Spinal cord (tissue), 9 donors: ENCODE measurements at regions not wholly inside any gene's neighbourhood (a gene's known extent, or its start where the extent isn't known, plus 50 kb on each side); places are given as distances from the start of the nearest gene placed in this dataset.

Experiments used
- DNase-seq, 6 donors: peaks; one replicate each; pipeline versions ENCODE4 v3.0.0 to v3.0.0-alpha.2; 2013 to 2015; ENCODE audit warnings: low spot score in 6 of 6, low read depth in 4 of 6
- H3K27ac ChIP-seq: one replicate; pipeline ENCODE4 v1.5.1; 2013; ENCODE audit warnings: low read depth, low read length, control low read depth
- H3K27me3 ChIP-seq: one replicate; pipeline ENCODE4 v1.6.1; 2013; ENCODE audit warnings: low read length; ENCODE audit not compliant: control insufficient read depth, insufficient read depth
- H3K36me3 ChIP-seq: one replicate; pipeline ENCODE4 v1.6.1; 2013; ENCODE audit warnings: low read length; ENCODE audit not compliant: control insufficient read depth, insufficient read depth
- H3K4me1 ChIP-seq: one replicate; pipeline ENCODE4 v1.6.1; 2013; ENCODE audit warnings: low read length; ENCODE audit not compliant: control insufficient read depth, insufficient read depth
- H3K4me3 ChIP-seq: one replicate; pipeline ENCODE4 v1.5.1; 2013; ENCODE audit warnings: low read depth, low read length, control low read depth
- H3K9me3 ChIP-seq: one replicate; pipeline ENCODE4 v1.6.1; 2013; ENCODE audit warnings: low read length; ENCODE audit not compliant: control insufficient read depth, insufficient read depth
- WGBS: methylation state at CpG from one replicate; pipeline ENCODE4 v1.1.5; 2013; ENCODE audit warnings: missing lambda C conversion rate; ENCODE audit not compliant: insufficient coverage; 5-methylcytosine and 5-hydroxymethylcytosine counted together
- donor health status: healthy.

DNA sequence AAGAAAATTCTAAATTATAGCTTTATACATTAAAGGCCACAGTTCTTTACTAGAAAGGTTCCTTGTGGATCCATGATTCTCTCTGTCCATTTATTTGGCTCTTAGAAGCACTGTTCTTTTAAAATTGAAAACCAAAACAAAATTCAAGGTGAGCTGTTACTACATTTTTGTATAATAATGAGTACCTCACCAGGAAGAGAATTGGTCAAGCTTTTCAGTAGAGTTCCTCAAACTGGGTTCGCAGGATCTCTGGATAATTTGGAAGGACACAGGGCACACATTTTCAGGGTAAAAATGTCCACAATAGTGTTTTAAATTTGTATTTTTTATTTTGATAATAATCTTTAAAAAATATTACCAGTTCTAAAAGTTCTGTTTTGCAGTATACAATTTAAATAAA is 93.0 kb downstream of the PPP1R3A start:
- no peaks in the 10 kb centered on the region for H3K4me1 ChIP-seq
- no peak overlapping the region for H3K4me3 ChIP-seq
- H3K36me3 ChIP-seq, result no peaks in the 10 kb centered on the region
- WGBS, result no CpG with 5 or more reads among the region's 1 CpG
- no peak for DNase-seq
- H3K27ac ChIP-seq, result no peak overlapping the region
- H3K27me3 ChIP-seq, result peaks cover 2% of the 10 kb centered on the region
- no peaks in the 10 kb centered on the region for H3K9me3 ChIP-seq

- Histone ChIP-seq H3K27ac (no peak overlapping the region), H3K4me1 (no peaks in the 10 kb centered on the region)
- DNase-seq, result no peak
These were observed 94.5 kb downstream of the PPP1R3A start for GRCh38 chr7:113824117-113824823.

GRCh38 chr7:113819474-113819873 is 99.3 kb downstream of the PPP1R3A start:
- Histone ChIP-seq H3K36me3 (no peaks in the 10 kb centered on the region), H3K4me3 (no peak overlapping the region), H3K27me3 (no peaks in the 10 kb centered on the region), H3K9me3 (no peaks in the 10 kb centered on the region), H3K27ac (no peak overlapping the region), H3K4me1 (no peaks in the 10 kb centered on the region)
- no CpG with 5 or more reads among the region's 1 CpG for WGBS
- DNase-seq, result no peak

More at GRCh38 chr7:113824117-113824823, 94.5 kb downstream of the PPP1R3A start:
- Histone ChIP-seq H3K27me3 (peaks cover 2% of the 10 kb centered on the region), H3K9me3 (no peaks in the 10 kb centered on the region), H3K4me3 (no peak overlapping the region), H3K36me3 (no peaks in the 10 kb centered on the region)
- WGBS, result no CpG with 5 or more reads among the region's 3 CpGs

- Histone ChIP-seq H3K27ac (no peak overlapping the region), H3K9me3 (no peaks in the 10 kb centered on the region), H3K4me3 (no peak overlapping the region), H3K36me3 (no peaks in the 10 kb centered on the region), H3K27me3 (no peaks in the 10 kb centered on the region), H3K4me1 (no peaks in the 10 kb centered on the region)
- no peak for DNase-seq
These were observed 102.2 kb downstream of the PPP1R3A start for GRCh38 chr7:113816639-113817038.

- Histone ChIP-seq H3K9me3 (no peaks in the 10 kb centered on the region), H3K4me1 (no peaks in the 10 kb centered on the region), H3K27ac (no peak overlapping the region), H3K27me3 (no peaks in the 10 kb centered on the region), H3K4me3 (no peak overlapping the region), H3K36me3 (no peaks in the 10 kb centered on the region)
- no CpG with 5 or more reads among the region's 1 CpG for WGBS
- DNase-seq, result no peak
These were observed 105.3 kb downstream of the PPP1R3A start for GRCh38 chr7:113813471-113813870.

GRCh38 chr7:113812591-113813255 is 106.1 kb downstream of the PPP1R3A start:
- Histone ChIP-seq H3K36me3 (no peaks in the 10 kb centered on the region), H3K27me3 (no peaks in the 10 kb centered on the region), H3K4me3 (no peak overlapping the region), H3K27ac (no peak overlapping the region), H3K4me1 (no peaks in the 10 kb centered on the region), H3K9me3 (no peaks in the 10 kb centered on the region)
- no CpG with 5 or more reads among the region's 3 CpGs for WGBS
- DNase-seq, result no peak

DNA sequence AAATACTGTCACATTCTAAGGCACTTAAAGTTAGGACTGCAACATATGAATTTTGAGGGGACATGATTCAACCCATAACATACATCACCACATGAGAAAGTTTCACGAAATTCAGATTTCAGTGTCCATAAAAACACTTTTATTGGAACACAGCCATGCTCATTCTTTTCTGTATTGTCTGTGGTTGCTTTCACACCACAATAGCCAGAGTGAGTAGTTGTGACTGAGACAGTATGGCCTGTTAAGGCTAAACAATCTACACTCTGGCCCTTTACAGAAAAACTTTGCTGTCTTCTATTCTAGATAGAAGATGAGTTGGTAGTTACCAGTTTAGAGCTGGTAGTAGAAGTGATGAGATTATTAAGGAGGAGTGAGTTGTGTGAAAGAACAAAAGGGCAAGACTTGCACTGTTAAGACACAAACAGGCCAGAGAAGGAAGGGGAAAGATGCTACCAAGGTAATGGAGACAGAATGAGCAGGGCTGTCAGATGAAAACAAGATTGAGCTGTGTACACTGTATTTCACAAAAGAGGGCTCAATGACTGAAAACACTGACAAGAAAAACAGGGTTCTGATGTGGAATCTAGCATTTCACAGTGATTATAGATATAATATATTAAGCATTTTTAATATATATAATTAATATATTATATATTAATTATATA is 108.6 kb downstream of the PPP1R3A start:
- WGBS, result no CpG with 5 or more reads among the region's 1 CpG
- H3K27me3 ChIP-seq, result no peaks in the 10 kb centered on the region
- H3K36me3 ChIP-seq, result no peaks in the 10 kb centered on the region
- no peaks in the 10 kb centered on the region for H3K4me1 ChIP-seq
- no peak for DNase-seq
- no peaks in the 10 kb centered on the region for H3K9me3 ChIP-seq
- no peak overlapping the region for H3K4me3 ChIP-seq
- H3K27ac ChIP-seq, result no peak overlapping the region

GRCh38 chr7:113809581-113809980 is 109.2 kb downstream of the PPP1R3A start:
- Histone ChIP-seq H3K36me3 (no peaks in the 10 kb centered on the region), H3K27ac (no peak overlapping the region), H3K4me1 (no peaks in the 10 kb centered on the region), H3K9me3 (no peaks in the 10 kb centered on the region), H3K4me3 (no peak overlapping the region), H3K27me3 (no peaks in the 10 kb centered on the region)
- no peak for DNase-seq
- WGBS, result no CpG with 5 or more reads among the region's 3 CpGs

DNA sequence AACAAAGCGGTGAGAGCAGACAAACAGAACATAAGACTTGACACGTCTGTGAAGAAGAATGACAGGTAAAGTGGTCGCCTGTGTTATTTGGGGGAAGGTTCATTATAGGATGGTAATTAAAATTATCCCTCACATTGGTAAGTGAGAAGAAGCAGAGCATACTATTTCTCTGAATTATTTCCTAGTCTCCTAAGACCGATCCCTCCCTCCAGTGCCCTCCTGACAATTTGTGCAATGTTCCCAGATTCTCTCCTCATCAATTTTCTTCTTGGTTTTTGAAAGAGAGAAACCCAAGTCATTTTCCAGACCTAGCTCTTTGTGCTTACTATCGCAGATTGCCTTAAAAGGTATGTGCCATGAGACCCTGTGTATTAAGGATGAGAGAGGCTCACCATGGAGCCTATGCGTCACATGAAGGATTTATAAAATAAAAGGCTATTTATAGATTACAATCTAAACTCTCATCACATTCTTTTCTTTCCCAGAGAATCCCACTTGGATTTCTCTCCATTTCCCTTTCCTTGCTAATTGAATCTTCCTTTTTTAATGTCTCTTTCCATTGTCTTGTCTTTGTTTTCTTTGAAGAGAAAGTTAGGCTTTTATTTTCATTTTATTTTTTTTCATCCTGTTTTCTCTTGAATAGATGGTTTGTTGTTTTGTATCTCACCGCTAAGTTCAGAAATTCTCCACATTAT is 112.0 kb downstream of the PPP1R3A start:
- H3K36me3 ChIP-seq, result no peaks in the 10 kb centered on the region

More for the DNA sequence above, 112.0 kb downstream of the PPP1R3A start:
- Histone ChIP-seq H3K4me1 (no peaks in the 10 kb centered on the region), H3K4me3 (no peak overlapping the region), H3K27me3 (no peaks in the 10 kb centered on the region), H3K9me3 (no peaks in the 10 kb centered on the region), H3K27ac (no peak overlapping the region)
- DNase-seq, result no peak
- no CpG with 5 or more reads among the region's 7 CpGs for WGBS
